Posterior cingulate gyrus (tissue), 11 donors: ENCODE measurements at regions not wholly inside any gene's neighbourhood (a gene's known extent, or its start where the extent isn't known, plus 50 kb on each side); places are given as distances from the start of the nearest gene placed in this dataset.

Experiments
- DNase-seq, 10 donors: peaks; one replicate each; pipeline versions ENCODE4 v3.0.0 to v3.0.0-alpha.2; 2020 to 2021; ENCODE audit warnings: mixed read lengths in 3 of 10
- intact Hi-C: fragments of 100-400 bp; cut with DNase I; formaldehyde crosslinking; loops from one replicate; pipeline ENCODE4 v1.15.1; 2023

DNA sequence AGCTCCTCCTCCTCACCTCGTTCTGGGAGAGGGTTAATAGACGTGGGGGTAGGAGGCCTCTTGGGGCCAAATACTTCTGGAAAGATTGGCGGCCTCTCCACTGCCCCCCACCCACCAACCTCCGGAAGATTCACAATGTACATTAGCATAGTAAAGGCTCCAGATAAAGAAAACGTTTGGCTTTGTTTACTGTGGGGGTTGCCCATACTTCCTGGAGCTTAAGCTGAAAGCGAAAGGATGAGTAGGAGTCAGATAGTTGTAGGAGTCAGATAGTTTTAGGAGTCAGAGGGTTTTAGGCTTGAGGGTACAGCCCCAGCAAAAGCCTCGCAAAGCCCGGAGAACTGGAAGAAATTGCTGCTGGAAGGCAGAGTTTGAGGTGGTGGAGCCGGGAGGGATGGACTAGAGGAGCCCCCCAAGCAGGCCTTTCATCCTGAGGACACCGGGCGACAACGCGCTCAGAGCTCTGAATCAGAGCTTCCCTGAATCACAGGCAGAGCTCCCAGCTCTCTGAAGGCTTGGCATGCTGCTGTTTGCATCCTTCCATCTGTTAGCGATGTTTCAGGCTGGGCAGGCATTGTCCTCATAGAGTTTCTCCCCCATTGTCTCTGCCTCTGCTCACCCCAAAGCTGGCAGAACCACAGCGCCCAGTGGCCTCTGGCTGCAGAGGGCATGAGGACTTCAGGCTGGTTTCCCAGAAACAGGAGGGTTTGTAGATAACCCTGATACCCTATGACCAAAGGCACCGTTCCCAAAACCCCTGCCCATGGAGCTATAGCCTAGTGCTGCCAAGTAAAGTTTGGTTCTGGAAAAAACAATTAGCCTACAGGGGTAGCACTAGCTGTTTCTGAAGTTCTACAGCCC is 280.7 kb downstream of the BCOR start:
- intact Hi-C loops = loop anchor here (10.0 kb wide), 1 partner anchor 198 kb away; no protein-coding TSS in a partner anchor
- DNase-seq = peak in 6 of 10 donors; percentile 26 to 91 (median 45)

DNA sequence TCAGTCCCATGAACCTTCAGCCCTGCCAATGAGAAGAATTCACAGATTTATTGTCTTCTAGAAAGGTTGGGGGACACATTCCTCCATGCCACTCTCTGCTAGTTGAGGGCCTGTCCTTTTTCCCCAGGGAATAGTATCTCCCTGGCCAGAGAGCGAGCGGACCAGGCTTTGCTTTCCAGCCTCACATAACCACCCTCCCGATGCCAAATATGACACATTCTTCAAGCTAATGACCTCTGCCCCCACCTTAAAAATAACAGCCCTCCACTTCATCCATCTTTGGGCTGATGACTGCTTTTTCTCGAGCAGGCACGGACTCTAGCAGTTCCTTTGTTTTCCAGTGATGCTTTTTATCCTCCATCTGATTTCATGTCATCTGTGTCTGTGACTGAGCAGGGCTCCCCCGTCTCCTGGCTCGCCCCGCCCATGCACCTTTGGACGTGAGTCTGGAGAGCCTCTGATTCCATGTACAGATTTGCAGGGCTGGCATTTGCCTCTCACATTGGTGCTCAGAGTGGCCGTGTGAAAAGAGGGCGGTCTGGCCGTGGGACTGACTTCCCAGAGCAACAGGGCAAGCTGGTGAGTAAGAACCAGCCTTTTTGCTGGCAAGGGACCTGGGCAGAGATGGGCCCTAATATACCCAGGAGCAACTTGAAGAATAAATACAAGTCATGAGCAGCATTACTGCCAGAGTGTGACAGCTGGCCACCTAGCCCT is 279.8 kb downstream of the BCOR start:
- DNase-seq = no peak
- intact Hi-C loops = loop anchor here (10.0 kb wide), 1 partner anchor 197 kb away; no protein-coding TSS in a partner anchor

DNA sequence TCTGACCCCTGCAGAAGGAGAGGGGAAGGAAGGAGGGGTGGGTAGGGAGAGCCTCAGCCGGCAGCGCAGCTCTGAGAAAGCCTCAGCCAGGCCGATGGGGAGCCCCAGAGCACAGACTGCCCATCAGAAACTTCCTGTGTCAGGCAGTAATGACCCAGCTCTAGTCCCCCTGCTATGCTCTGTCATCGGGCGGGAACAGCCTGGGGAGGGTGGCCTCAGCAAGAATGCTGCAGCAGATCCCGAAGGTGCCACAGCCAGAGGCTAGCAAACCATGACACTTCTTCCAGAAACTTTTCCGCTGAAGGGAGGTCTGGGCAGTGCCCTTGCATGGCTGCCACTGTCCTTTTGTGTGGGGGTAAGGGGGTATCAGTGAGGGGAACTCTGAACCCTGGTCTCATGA is 279.0 kb downstream of the BCOR start:
- no peak for DNase-seq
- intact Hi-C loops = loop anchor here (10.0 kb wide), 1 partner anchor 196 kb away; no protein-coding TSS in a partner anchor

DNA sequence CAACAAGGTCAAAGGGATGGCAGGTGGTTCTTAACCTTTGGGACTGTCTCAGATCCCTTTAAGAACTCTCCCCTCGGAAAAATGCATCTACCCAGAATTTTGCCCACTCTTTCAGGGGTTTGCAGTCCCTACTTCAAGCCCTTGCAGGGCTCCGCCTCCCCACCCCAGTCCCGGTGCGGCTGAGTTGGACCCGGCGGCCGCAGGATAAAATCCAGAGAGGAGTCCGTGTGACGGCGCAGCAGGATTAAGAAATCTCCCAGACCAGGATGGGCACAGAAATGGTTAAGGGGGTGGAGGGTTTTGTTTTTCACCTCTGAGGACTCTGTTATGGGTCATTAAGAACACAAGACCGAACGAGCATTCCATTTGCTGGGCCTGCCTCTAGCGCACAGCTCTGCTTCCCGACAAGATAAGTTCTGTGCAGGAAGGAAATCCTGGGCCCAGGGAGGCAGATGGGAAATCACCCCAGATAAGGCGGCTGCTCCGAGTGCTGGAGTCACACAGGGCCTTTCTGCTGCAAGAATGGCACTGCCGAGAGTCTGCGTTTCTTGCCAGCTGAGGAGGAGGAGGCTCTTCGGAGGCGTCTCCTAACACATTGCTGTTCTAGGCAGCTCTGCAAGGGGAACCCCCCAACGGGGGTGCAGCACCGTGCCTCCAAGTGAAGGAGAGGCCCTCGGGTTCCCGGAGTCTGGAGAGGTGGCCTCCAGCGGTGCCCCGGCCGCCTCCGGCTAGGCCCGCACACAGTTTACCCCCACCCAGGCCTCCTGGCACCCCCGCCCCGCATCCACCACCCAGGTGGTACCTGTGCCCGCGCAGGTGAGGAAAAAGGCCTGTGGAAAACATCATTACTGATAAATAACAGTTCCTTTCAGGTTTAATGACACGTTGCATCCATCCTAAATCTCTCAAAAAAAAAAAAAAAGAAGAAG is 277.6 kb downstream of the BCOR start:
- intact Hi-C loops = loop anchor here (10.0 kb wide), 1 partner anchor 195 kb away; no protein-coding TSS in a partner anchor
- DNase-seq = peak in 9 of 10 donors; percentile 10 to 90 (median 39)

- intact Hi-C loops = no loop called here
- peak in 3 of 10 donors; percentile 30 to 80 (median 71) for DNase-seq
Observed at GRCh38 chrX:39820938-39821708, 276.6 kb downstream of the BCOR start.

GRCh38 chrX:39821709-39822095 is 276.1 kb downstream of the BCOR start:
- no peak for DNase-seq
- intact Hi-C loops = no loop called here

- DNase-seq = no peak
- intact Hi-C loops = no loop called here
Observed at GRCh38 chrX:39822133-39822748, 275.5 kb downstream of the BCOR start.

GRCh38 chrX:39823424-39823823 is 274.3 kb downstream of the BCOR start:
- no peak for DNase-seq
- intact Hi-C loops = no loop called here

DNA sequence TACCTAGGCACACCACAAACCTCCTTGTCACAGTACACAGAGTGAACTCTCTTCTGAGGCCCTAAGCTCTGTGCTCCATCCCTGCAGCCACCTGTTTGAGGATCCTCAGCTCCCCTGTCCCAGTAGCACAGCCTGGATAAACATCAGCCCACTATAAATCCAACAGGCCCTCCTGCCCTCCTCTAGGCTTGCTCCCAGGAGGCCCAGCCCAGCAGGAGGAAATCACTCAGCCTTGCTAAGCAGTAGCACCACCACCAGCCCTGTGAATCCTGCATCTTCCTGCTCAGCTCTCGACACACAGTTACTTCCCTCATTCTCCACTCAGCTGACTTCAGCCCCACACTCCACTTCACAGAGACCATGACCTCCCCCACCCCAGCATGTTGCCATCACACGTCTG is 273.9 kb downstream of the BCOR start:
- no peak for DNase-seq
- intact Hi-C loops = no loop called here

GRCh38 chrX:39826813-39827543 is 270.8 kb downstream of the BCOR start:
- intact Hi-C loops = no loop called here
- DNase-seq = no peak

DNA sequence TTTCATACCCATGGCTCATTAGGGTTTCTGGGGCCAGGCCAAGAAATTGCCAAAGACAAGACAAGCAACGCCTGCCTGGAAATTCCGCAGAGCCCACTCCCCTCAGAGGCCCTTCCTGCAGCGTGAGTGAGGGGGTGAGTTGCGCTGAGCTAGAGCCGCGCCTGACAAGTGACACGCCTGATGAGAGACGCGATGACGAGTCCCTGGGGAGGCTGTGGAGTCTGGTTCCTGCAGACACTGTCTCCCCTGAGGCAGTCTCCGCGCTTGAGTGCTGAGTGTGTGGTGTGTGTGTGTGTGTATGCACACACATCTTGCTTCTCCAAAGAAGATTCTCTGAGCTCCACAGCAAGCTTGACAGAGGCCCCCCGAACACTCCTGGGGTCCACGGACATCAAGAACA is 269.8 kb downstream of the BCOR start:
- intact Hi-C loops = no loop called here

DNA sequence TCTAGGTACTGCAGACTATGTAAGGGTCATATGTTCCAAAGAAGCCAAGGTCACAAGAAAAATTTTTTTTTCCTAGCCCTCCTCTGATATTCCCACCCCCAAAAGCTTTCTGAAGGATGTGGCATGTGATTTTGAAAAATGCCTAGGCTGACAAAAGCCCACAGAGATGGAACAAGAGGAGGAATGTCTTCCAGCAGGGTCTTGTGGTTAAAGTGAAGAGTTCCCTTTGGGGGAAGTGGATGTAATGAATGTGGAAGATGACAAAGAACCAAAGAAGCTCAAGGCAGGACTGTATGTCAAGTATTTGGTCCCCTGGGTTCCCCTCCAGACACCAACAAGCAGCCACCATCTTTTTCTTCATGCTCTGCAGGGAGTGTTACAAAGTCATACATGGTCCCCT is 268.8 kb downstream of the BCOR start:
- no peak for DNase-seq
- intact Hi-C loops = no loop called here

More for the DNA sequence above, 269.8 kb downstream of the BCOR start:
- DNase-seq = no peak

DNA sequence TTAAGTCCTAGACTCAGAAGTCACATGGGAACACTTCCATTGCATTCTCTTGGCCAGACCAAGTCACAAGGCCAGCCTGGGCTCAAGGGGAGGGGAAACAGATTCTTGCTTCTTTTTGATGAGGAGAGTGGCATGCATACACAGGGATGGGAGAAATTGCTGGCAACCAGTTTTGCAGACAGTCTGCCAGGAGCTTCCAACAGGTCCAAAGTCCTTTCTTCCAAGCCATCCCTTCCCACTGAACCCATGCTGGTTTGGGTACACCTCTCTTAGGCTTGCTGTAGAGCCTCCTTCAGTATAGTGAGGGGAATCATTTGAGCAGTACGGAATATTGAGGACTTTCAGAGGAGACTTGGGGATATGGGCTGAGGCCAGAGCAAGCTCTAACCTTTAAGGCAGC is 267.8 kb downstream of the BCOR start:
- intact Hi-C loops = no loop called here
- no peak for DNase-seq

- intact Hi-C loops = no loop called here
- DNase-seq = no peak
Observed at GRCh38 chrX:39830414-39830813, 267.3 kb downstream of the BCOR start.

DNA sequence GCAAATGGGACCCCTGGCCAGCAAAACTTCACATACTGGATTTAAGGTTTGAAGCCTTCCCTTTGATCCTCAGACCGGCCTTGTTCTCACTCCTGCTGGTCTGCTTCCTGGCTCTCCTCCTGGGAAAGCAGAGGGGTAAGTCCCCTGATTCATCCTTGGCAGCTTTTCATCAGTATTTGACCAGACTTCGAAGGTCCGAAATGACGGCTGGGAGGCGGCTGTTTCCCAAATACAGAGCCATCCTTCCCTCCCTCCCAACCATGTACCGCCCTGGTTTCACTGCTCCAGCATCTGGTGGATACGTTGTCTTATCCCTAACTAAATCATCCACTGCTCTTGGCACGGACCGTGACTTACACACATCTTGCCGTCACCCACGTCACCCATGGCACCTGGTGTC is 265.5 kb downstream of the BCOR start:
- intact Hi-C loops = no loop called here
- DNase-seq = no peak

DNA sequence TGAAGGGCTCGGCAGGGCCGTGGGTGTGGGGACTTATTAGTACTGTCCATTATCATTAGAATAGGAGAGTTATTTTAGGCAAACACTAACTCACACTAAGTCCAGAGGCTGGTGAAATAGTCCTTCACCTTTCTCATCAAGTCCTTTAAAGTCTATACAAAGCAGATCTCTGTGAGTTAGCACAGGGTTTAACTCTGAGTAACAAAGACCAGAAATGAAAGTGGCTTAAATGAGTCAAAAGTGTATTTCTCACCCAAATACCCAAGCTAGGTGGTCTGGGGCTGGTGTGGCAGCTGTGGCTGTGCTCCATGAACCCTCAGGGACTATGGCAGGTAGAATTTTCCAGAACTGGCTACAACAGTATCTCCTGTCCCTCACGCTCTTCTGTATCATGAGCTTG is 263.2 kb downstream of the BCOR start:
- intact Hi-C loops = no loop called here
- no peak for DNase-seq

GRCh38 chrX:39835241-39835640 is 262.5 kb downstream of the BCOR start:
- DNase-seq = peak in 1 of 10 donors; percentile 12
- intact Hi-C loops = no loop called here

DNA sequence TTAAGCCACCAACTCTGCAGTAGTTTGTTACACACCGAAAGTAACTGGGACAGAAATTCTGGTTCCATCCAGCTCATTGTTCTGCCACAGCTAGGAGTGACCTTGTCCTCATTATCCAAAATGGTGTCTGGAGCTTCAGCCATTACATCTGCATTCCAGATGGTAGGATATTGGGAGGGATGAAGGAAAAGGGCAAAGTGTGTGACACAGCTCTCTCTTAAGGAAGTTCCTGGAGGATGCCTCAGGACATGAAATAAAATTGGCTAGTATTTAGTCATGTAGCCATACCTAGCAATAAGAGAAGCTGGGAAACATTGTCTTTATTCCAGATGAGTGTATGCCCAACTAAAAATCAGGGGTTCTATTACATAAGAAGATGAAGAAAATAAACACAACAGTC is 262.0 kb downstream of the BCOR start:
- intact Hi-C loops = no loop called here
- DNase-seq = no peak
